GM18868 (cell line): ENCODE measurements at regions not wholly inside any gene's neighbourhood (a gene's known extent, or its start where the extent isn't known, plus 50 kb on each side); places are given as distances from the start of the nearest gene placed in this dataset.

Experiments used
- ATAC-seq: cut with Tn5 transposase; IDR thresholded peaks from one replicate; pipeline ENCODE4 v1.9.1; 2021; ENCODE audit warnings: mild to moderate bottlenecking, moderate library complexity; ENCODE audit not compliant: unreplicated experiment

GRCh38 chr6:6518631-6519427 lies 69.7 kb upstream of the LY86 start:
- ATAC-seq, result no peak

- no peak for ATAC-seq
These were observed 66.5 kb upstream of the LY86 start for GRCh38 chr6:6521961-6522482.

- no peak for ATAC-seq
These were observed 65.8 kb upstream of the LY86 start for GRCh38 chr6:6522709-6523108.

- no peak for ATAC-seq
These were observed 63.6 kb upstream of the LY86 start for GRCh38 chr6:6524951-6525350.

- ATAC-seq, result no peak
These were observed 62.6 kb upstream of the LY86 start for GRCh38 chr6:6525933-6526332.

GRCh38 chr6:6529275-6529674 lies 59.2 kb upstream of the LY86 start:
- ATAC-seq, result no peak

GRCh38 chr6:6533176-6533575 lies 55.3 kb upstream of the LY86 start:
- ATAC-seq, result no peak

GRCh38 chr6:6534399-6534798 lies 54.1 kb upstream of the LY86 start:
- ATAC-seq, result no peak

GRCh38 chr6:6537488-6538260 lies 50.8 kb upstream of the LY86 start:
- ATAC-seq, result no peak

GRCh38 chr6:6538261-6538660 lies 50.3 kb upstream of the LY86 start:
- ATAC-seq, result no peak
